K562 (cell line): ENCODE measurements at regions not wholly inside any gene's neighbourhood (a gene's known extent, or its start where the extent isn't known, plus 50 kb on each side); places are given as distances from the start of the nearest gene placed in this dataset.

ENCODE experiments used
- ATAC-seq: fragments of 200-7000 bp; cut with Tn5 transposase; 3 replicates; pipeline ENCODE4 v1.9.1; 2020; ENCODE audit warnings: moderate library complexity
- BruUV-seq: library from RNA; stranded (reverse); fragments of 400-500 nt; replicated peaks from 2 replicates; lab custom pipeline; 2021; lab: Mats Ljungman, UMichigan
- CTCF ChIA-PET: fragments of 300-600 bp; formaldehyde crosslinking; extraction: SDS; loops from one replicate; lab custom pipeline; 2021; ENCODE audit warnings: low intra/inter-chr PET ratio; lab: Yijun Ruan, JAX
- POLR2A ChIA-PET: fragments of 300-600, 350-650 bp; sonication (Branson Sonifier 250); formaldehyde crosslinking; extraction: SDS; loops from one replicate; lab custom pipeline; 2021; ENCODE audit warnings: antibody characterized with exemption, inconsistent platforms; lab: Yijun Ruan, JAX
- DNase-seq, 4 experiments: peaks; one replicate each; pipeline versions ENCODE4 v3.0.0 to v3.0.0-alpha.2; 2011 to 2018; ENCODE audit warnings: low spot score in 3 of 4, mixed read lengths in 3 of 4; ENCODE audit errors: extremely low read depth in 1 of 4
- FAIRE-seq: peaks from 2 replicates; lab custom pipeline; 2011; peaks lifted over from hg19 to GRCh38; lab: Jason Lieb, UNC
- H2AFZ ChIP-seq: 2 replicates; pipeline ENCODE4 v1.6.0; 2011; ENCODE audit warnings: low read depth, low read length, control low read depth, inconsistent platforms
- H3K27ac ChIP-seq: fragments of 200-600 bp; 3 replicates; pipeline ENCODE4 v1.8.0; 2011; ENCODE audit warnings: low read depth, mild to moderate bottlenecking, control low read depth, inconsistent platforms, low read length, moderate library complexity, mixed read lengths; ENCODE audit errors: extremely low read depth
- H3K27me3 ChIP-seq, 2 experiments: fragments of 300-600 bp in 1 of 2; 2 replicates in 1 of 2; 3 replicates in 1 of 2; pipeline versions ENCODE4 v1.6.0 to v1.8.0; 2011; ENCODE audit warnings: inconsistent platforms in 2 of 2, low read length in 2 of 2, mild to moderate bottlenecking in 1 of 2, mixed read lengths in 1 of 2, moderate library complexity in 1 of 2; ENCODE audit not compliant: control insufficient read depth in 2 of 2, insufficient read depth in 2 of 2
- H3K36me3 ChIP-seq: fragments of 300-600 bp; 3 replicates; pipeline ENCODE4 v1.8.0; 2011; ENCODE audit warnings: mild to moderate bottlenecking, low read length, inconsistent platforms; ENCODE audit not compliant: control insufficient read depth, insufficient read depth
- H3K4me1 ChIP-seq, 2 experiments: fragments of 200-600 bp in 1 of 2; replicated peaks in 1 of 2; 2 replicates in 1 of 2; 3 replicates in 1 of 2; pipeline versions ENCODE4 v1.5.1 to v1.8.0; 2011; ENCODE audit warnings: inconsistent platforms in 2 of 2, low read length in 2 of 2, mild to moderate bottlenecking in 1 of 2, mixed read lengths in 1 of 2, moderate library complexity in 1 of 2; ENCODE audit not compliant: control insufficient read depth in 2 of 2, insufficient read depth in 2 of 2
- H3K4me2 ChIP-seq: 2 replicates; pipeline ENCODE4 v1.6.1; 2011; ENCODE audit warnings: low read length, control low read depth, inconsistent platforms, mixed read lengths; ENCODE audit not compliant: insufficient read depth
- H3K4me3 ChIP-seq: fragments of 200-600 bp; sonication (generic), shearing (Covaris generic); 2 replicates; pipeline ENCODE4 v1.5.1; 2016; ENCODE audit warnings: control low read depth, inconsistent platforms
- H3K79me2 ChIP-seq: fragments of 200-600 bp; 3 replicates; pipeline ENCODE4 v1.8.0; 2011; ENCODE audit warnings: low read length, inconsistent platforms; ENCODE audit not compliant: control insufficient read depth, insufficient read depth
- H3K9ac ChIP-seq, 2 experiments: 2 replicates each; pipeline versions ENCODE4 v1.6.0 to v1.6.1; 2011; ENCODE audit warnings: low read depth in 2 of 2, low read length in 2 of 2, control low read depth in 1 of 2, inconsistent platforms in 1 of 2, mild to moderate bottlenecking in 1 of 2, mixed read lengths in 1 of 2; ENCODE audit not compliant: insufficient read depth in 1 of 2
- H3K9me1 ChIP-seq: one replicate; pipeline ENCODE4 v1.6.0; 2011; ENCODE audit warnings: inconsistent platforms, mild to moderate bottlenecking, low read length, moderate library complexity; ENCODE audit not compliant: control insufficient read depth, insufficient read depth
- H3K9me3 ChIP-seq: replicated peaks from 2 replicates; pipeline ENCODE4 v1.5.1; 2011; ENCODE audit warnings: low read depth, low read length, inconsistent platforms; ENCODE audit not compliant: control insufficient read depth, insufficient read depth
- H4K20me1 ChIP-seq: replicated peaks from 2 replicates; pipeline ENCODE4 v1.6.1; 2011; ENCODE audit warnings: low read length, inconsistent platforms, mixed read lengths; ENCODE audit not compliant: control insufficient read depth, insufficient read depth
- HEY1 ChIP-seq: fragments of 250-450 bp; sonication (Bioruptor Pico); IDR thresholded peaks from 2 replicates; pipeline ENCODE4 v1.5.0; 2020; ENCODE audit warnings: mild to moderate bottlenecking, moderate library complexity, borderline replicate concordance
- MAFF ChIP-seq: IDR thresholded peaks from 2 replicates; pipeline ENCODE4 v1.6.1; 2012; ENCODE audit warnings: low read length, improper control_type of control experiment
- SMARCC2 ChIP-seq: fragments of 450-650 bp; IDR thresholded peaks from 2 replicates; pipeline ENCODE4 v1.6.1; 2017; ENCODE audit warnings: antibody characterized with exemption, moderate library complexity, mild to moderate bottlenecking, low read depth
- TRIM25 ChIP-seq: fragments of 450-650 bp; IDR thresholded peaks from 2 replicates; pipeline ENCODE4 v1.7.0; 2016; ENCODE audit warnings: borderline replicate concordance
- ZNF217 ChIP-seq: sonication (generic); formaldehyde crosslinking; IDR thresholded peaks from 2 replicates; pipeline ENCODE4 v1.8.0; 2022; ENCODE audit warnings: mild to moderate bottlenecking, missing genetic modification reagents
- ZNF316 ChIP-seq: fragments of 450-650 bp; IDR thresholded peaks from 2 replicates; pipeline ENCODE4 v1.6.1; 2016
- WGBS: fragments of 100-300 bp; shearing (Covaris generic); methylation state at CpG from one replicate; pipeline ENCODE4 v1.1.6; 2016; ENCODE audit warnings: low coverage, mixed read lengths; ENCODE audit not compliant: insufficient coverage; ENCODE audit errors: missing lambda C conversion rate; 5-methylcytosine and 5-hydroxymethylcytosine counted together
- in situ Hi-C: fragments of 300-500 bp; cut with MboI; formaldehyde crosslinking; loops from 4 replicates; pipeline ENCODE4 v1.15.0; 2018; ENCODE audit warnings: inconsistent platforms, mixed read lengths
- intact Hi-C: fragments of 100-400 bp; cut with micrococcal nuclease; formaldehyde crosslinking; loops from 2 replicates; pipeline ENCODE4 v1.14.2; 2022

DNA sequence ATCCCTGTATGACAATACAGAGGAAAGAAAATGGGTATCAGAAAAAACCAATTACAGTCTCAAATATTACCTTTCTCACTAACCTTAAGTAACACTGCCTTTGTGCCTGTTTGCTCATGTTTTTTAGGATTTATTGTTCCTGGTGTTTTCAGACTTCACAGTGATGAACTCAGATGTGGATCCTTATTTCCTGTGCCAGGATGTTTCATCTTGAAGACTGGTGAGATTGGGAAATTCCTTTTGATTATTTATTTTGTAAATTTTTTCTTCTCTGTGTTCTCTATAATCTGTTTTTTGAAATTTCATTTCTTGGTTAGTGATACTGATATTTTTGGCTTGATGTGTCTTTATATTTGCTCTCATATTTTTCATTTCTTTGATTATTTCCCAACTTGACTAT is 142.4 kb upstream of the GRIN3A start (continued):
- TF ChIP-seq TRIM25 (no peak), SMARCC2 (no peak), HEY1 (CRISPR knock-in tag) (no peak)

- H3K4me2 ChIP-seq: no peak overlapping the region
- peak; percentile 72 for TF ChIP-seq ZNF316
- no peak for TF ChIP-seq ZNF217 (CRISPR knock-in tag)
- TF ChIP-seq MAFF: peak; percentile 38
- H3K9ac ChIP-seq: no peak overlapping the region
- CTCF ChIA-PET: no interaction called here
- intact Hi-C loops (no loop called here), in situ Hi-C loops (no loop called here)
- no peak overlapping the region for H3K4me3 ChIP-seq
- no peaks in the 10 kb centered on the region for H3K36me3 ChIP-seq
- H3K79me2 ChIP-seq: no peaks in the 10 kb centered on the region
- no peaks in the 10 kb centered on the region for H4K20me1 ChIP-seq
- no peak for ATAC-seq
- WGBS: 11% methylated on average over 4 of the region's 4 CpGs
- no peak overlapping the region for H3K27ac ChIP-seq
- DNase-seq: no peak
- no TSS peak for BruUV-seq
- H2AFZ ChIP-seq: no peak overlapping the region
- FAIRE-seq: no peak
- H3K9me3 ChIP-seq: no peaks in the 10 kb centered on the region
- H3K9me1 ChIP-seq: no peaks in the 10 kb centered on the region
- POLR2A ChIA-PET: no interaction called here
- no peaks in the 10 kb centered on the region; a peak in 1 of 5 replicates for H3K4me1 ChIP-seq
- H3K27me3 ChIP-seq: no peaks in the 10 kb centered on the region
Observed at GRCh38 chr9:101878734-101879133, 140.3 kb upstream of the GRIN3A start.
